ENCODE measurements at regions not wholly inside any gene's neighbourhood (a gene's known extent, or its start where the extent isn't known, plus 50 kb on each side); places are given as distances from the start of the nearest gene placed in this dataset.

GRCh38 chr1:217182992-217183391 lies 447.9 kb downstream of the GPATCH2 start:
- TF ChIP-seq CTCF (IDR thresholded peaks at IDR 0.05) = no peak
- no peak for DNase-seq (ENCODE audit: low spot score)
- H3K4me3 ChIP-seq = no peak overlapping the region
- H3K27ac ChIP-seq = no peak overlapping the region

DNA sequence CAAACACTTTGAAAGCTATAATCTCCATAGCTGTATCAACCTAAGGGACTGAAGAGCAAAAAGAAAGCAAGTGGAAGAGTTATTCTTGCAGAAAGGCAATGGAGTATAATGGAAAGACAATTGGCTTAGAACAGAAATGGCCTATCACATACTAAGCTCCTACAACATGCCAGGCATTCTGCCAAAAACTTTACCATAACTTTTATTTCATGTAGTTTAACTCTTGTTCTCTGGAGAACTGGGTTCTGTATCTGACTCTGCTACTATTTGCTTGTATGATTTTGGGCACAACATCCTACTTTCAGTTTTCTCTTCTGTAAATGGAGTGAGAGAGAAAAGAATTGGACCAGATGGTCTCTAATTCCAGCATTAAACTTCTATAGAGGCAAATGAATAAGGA lies 449.1 kb downstream of the GPATCH2 start:
- H3K4me3 ChIP-seq = no peak overlapping the region
- DNase-seq (ENCODE audit: low spot score) = no peak
- no peak for TF ChIP-seq CTCF (IDR thresholded peaks at IDR 0.05)
- H3K27ac ChIP-seq = no peak overlapping the region

DNA sequence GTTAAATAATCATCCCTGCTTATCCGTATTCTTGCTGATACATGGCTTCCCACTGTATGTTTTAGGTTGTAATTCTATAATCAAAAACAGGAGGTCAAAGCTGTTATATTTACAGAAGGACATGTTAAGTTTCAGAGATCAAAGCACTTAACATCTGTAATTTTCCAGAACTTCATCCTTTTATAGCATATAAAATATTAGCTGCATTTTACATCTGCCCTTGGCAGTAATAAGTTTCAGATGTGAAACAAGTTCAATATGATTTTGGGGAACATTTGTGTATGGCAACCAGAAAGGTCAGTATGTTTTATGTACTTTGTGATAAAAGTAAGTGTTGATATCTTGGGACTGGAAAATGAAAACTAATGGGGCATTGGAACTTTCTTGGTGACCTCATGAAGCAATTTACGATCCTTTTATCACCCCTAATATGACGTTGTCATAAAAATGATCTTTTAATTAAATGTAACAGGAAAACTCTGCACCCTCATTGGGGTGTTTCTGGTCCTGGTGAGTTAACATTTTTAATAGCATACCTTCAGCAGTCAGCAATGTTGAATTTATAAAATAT lies 449.6 kb downstream of the GPATCH2 start:
- no peak overlapping the region for H3K27ac ChIP-seq
- H3K4me3 ChIP-seq = no peak overlapping the region
- DNase-seq (ENCODE audit: low spot score) = no peak
- TF ChIP-seq CTCF (IDR thresholded peaks at IDR 0.05) = no peak

DNA sequence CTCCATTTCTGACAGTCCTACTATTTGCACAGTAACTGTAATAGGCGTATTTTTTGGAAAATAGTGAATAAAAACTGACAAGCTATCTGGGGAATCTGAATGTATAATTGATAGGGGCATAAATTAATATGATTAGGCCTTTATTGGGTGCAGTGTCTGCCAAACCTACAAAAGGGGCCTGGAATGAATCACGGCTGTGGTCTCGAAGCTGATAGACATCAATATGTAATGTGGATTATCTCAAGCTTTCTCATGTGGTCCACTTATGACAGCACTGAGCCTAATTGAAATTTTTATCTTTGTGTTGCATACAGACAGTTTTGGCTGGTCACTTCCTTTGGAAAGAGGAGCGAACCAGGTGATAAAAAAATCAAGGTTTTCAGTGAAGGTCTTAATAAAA lies 450.4 kb downstream of the GPATCH2 start:
- TF ChIP-seq CTCF (IDR thresholded peaks at IDR 0.05) = no peak
- H3K27ac ChIP-seq = no peak overlapping the region
- no peak for DNase-seq (ENCODE audit: low spot score)
- H3K4me3 ChIP-seq = no peak overlapping the region

DNA sequence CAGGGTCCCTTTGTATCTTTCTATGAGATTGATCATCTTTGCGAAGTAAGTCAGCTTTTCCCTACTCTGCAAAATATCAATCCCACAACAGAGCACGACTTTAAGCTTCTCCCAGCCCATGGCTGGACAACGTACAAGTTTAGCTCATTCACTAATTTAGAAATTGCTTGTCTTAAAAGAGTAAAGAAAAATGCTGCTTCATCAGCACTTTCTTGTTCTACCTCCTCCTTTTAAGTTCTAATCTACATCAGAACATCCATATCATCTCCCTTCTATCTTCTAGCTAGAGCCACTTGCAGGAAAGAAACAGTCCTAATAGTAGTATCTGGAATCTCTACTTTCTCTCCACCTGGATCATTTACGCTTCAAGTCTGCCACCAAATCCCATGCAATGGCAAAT lies 441.2 kb upstream of the ESRRG start:
- Histone ChIP-seq H3K27ac (no peak overlapping the region), H3K4me3 (no peak overlapping the region)
- TF ChIP-seq CTCF (IDR thresholded peaks at IDR 0.05) = no peak
- no peak for DNase-seq (ENCODE audit: low spot score)

DNA sequence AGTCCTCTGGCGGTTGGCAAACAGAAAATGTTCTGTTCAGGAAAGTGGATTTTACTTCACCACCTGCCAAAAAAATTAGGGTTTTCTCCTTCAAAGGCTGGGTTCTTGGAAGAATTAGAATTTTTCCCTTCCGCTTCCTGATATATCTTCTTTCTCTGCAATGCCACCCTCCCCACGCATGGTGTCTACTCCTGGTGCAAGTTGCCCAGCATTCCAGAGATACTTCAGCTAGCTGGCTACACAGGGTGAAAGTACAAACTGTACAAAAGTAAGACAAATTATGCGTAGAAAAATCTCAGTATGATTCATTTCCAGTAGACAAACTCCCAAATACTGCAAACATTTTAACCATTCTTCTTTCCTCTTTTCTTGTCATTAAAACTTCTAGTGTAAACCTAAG lies 430.1 kb upstream of the ESRRG start:
- DNase-seq (ENCODE audit: low spot score) = no peak
- peak overlapping the region in 1 of 2 donors; percentile 14 for H3K27ac ChIP-seq
- H3K4me3 ChIP-seq = no peak overlapping the region
- no peak for TF ChIP-seq CTCF (IDR thresholded peaks at IDR 0.05)

DNA sequence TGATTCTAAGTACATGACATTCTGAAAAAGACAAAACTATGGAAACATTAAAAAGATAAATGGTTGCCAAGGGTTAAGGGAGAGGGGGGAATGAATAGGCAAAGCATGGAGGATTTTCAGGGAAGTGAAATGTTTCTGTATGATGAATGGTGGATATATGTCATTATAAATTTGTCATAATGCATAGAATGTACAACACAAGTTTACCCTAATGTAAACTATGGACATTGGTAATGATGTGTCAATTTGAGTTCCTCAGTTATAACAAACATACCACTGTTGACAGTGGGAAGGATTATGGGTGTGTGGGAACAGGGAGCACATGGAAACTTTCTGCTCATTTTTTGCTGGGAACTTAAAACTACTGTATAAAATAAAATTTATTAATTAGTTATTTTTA lies 427.1 kb upstream of the ESRRG start:
- Histone ChIP-seq H3K27ac (no peak overlapping the region), H3K4me3 (no peak overlapping the region)
- TF ChIP-seq CTCF (IDR thresholded peaks at IDR 0.05) = no peak
- no peak for DNase-seq (ENCODE audit: low spot score)
